Right cardiac atrium (tissue), 5 donors: ENCODE measurements at regions not wholly inside any gene's neighbourhood (a gene's known extent, or its start where the extent isn't known, plus 50 kb on each side); places are given as distances from the start of the nearest gene placed in this dataset.
"Not testable (repeated sequence)": the region's sequence is repeated elsewhere in the genome, so short reads cannot be mapped to it uniquely, and the experiment has no call there.

Experiments used
- ATAC-seq, 2 donors: fragments of 200-7000 bp; cut with Tn5 transposase; one replicate each; pipeline versions ENCODE4 v1.8.0 to v1.9.1; 2020; ENCODE audit warnings: moderate library complexity in 2 of 2, mild to moderate bottlenecking in 1 of 2
- DNase-seq, 3 donors: peaks; one replicate each; pipeline ENCODE4 v3.0.0-alpha.2; 2020
- H3K27ac ChIP-seq: one replicate; pipeline ENCODE4 v1.5.1; 2013; ENCODE audit warnings: mild to moderate bottlenecking, low read length, control low read depth, moderate library complexity
- H3K27me3 ChIP-seq: one replicate; pipeline ENCODE4 v1.6.1; 2013; ENCODE audit not compliant: control insufficient read depth, insufficient read depth
- H3K4me1 ChIP-seq: one replicate; pipeline ENCODE4 v1.6.1; 2013; ENCODE audit warnings: low read length; ENCODE audit not compliant: control insufficient read depth, insufficient read depth
- H3K4me3 ChIP-seq: one replicate; pipeline ENCODE4 v1.5.1; 2013; ENCODE audit warnings: low read length, control low read depth
- H3K9me3 ChIP-seq: one replicate; pipeline ENCODE4 v1.6.1; 2013; ENCODE audit warnings: low read length; ENCODE audit not compliant: control insufficient read depth
- WGBS: extraction: QIAGEN DNeasy Blood & Tissue Kit; methylation state at CpG from one replicate; pipeline ENCODE4 v1.1.7; 2013; 5-methylcytosine and 5-hydroxymethylcytosine counted together
- intact Hi-C, 4 donors: fragments of 100-400 bp; cut with DNase I; formaldehyde crosslinking; loops; one replicate each; pipeline versions ENCODE4 v1.11.0 to v1.14.0; 2022 to 2023
- donor health status: healthy with polysubstance abuse.
- donor health status: DM: no; HTN: yes; CAD: no.
- donor health status: DM: no; HTN: no; CAD: no.
- donor health status: DM: no; HTN: yes; CAD: no; lungs with severe emphysema.
- donor health status: DM: yes; HTN: yes; CAD: no.

GRCh38 chr6:144435602-144436426 lies 150.7 kb downstream of the UTRN start:
- H3K27me3 ChIP-seq = no peaks in the 10 kb centered on the region
- H3K9me3 ChIP-seq = no peaks in the 10 kb centered on the region
- DNase-seq (peak in 1 of 3 donors; percentile 35), ATAC-seq (peak; percentile 41 to 77)
- no peak overlapping the region for H3K4me3 ChIP-seq
- WGBS = 71% methylated on average over 5 of the region's 5 CpGs
- H3K4me1 ChIP-seq = peaks cover 4% of the 10 kb centered on the region
- peak overlapping the region; percentile 23 for H3K27ac ChIP-seq
- intact Hi-C loops = no loop called here

- peaks cover 4% of the 10 kb centered on the region for H3K4me1 ChIP-seq
- H3K9me3 ChIP-seq = no peaks in the 10 kb centered on the region
- no peak overlapping the region for H3K4me3 ChIP-seq
- ATAC-seq (no peak), DNase-seq (no peak)
- intact Hi-C loops = no loop called here
- H3K27me3 ChIP-seq = no peaks in the 10 kb centered on the region
- WGBS = 97% methylated on average over 4 of the region's 4 CpGs
- no peak overlapping the region for H3K27ac ChIP-seq
Measured at GRCh38 chr6:144437105-144437504, 152.0 kb downstream of the UTRN start.

DNA sequence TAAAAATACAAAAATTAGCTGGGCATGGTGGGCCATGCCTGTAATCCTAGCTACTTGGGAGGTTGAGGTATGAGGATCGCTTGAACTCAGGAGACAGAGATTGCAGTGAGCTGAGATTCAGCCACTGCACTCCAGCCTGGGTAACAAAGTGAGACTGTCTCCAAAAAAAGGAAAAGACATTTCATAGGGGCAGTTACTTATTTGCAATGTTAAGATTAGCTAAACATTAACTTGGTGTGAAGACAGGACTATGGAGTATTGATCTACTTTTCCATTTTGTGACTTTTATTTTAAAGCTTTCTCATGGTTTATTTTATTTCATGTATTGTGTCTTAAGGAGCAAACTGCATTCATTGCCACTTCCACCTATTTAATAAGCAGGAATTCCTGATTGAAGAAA lies 153.0 kb downstream of the UTRN start:
- peaks cover 4% of the 10 kb centered on the region for H3K4me1 ChIP-seq
- no peaks in the 10 kb centered on the region for H3K27me3 ChIP-seq
- no peak overlapping the region for H3K4me3 ChIP-seq
- DNase-seq (no peak), ATAC-seq (no peak)
- no peaks in the 10 kb centered on the region for H3K9me3 ChIP-seq
- WGBS = 88% methylated on average over 1 of the region's 1 CpG
- intact Hi-C loops = no loop called here
- no peak overlapping the region for H3K27ac ChIP-seq

- DNase-seq (no peak), ATAC-seq (no peak)
- Histone ChIP-seq H3K4me3 (no peak overlapping the region), H3K27me3 (no peaks in the 10 kb centered on the region), H3K27ac (no peak overlapping the region), H3K4me1 (peaks cover 4% of the 10 kb centered on the region), H3K9me3 (no peaks in the 10 kb centered on the region)
- WGBS = 88% methylated on average over 4 of the region's 4 CpGs
- intact Hi-C loops = no loop called here
Measured at GRCh38 chr6:144439016-144439415, 153.9 kb downstream of the UTRN start.

- H3K27ac ChIP-seq, DNase-seq, H3K9me3 ChIP-seq, H3K4me3 ChIP-seq, ATAC-seq, H3K27me3 ChIP-seq, intact Hi-C loops, H3K4me1 ChIP-seq: not testable (repeated sequence)
- 99% methylated on average over 3 of the region's 3 CpGs for WGBS
Measured at GRCh38 chr6:144441801-144442200, 156.7 kb downstream of the UTRN start.

GRCh38 chr6:144443157-144443556 lies 158.0 kb downstream of the UTRN start:
- Histone ChIP-seq H3K9me3 (no peaks in the 10 kb centered on the region), H3K4me3 (no peak overlapping the region), H3K27me3 (no peaks in the 10 kb centered on the region), H3K27ac (no peak overlapping the region), H3K4me1 (no peaks in the 10 kb centered on the region)
- intact Hi-C loops = no loop called here
- WGBS = 90% methylated on average over 2 of the region's 2 CpGs
- DNase-seq = no peak
- ATAC-seq = no peak

DNA sequence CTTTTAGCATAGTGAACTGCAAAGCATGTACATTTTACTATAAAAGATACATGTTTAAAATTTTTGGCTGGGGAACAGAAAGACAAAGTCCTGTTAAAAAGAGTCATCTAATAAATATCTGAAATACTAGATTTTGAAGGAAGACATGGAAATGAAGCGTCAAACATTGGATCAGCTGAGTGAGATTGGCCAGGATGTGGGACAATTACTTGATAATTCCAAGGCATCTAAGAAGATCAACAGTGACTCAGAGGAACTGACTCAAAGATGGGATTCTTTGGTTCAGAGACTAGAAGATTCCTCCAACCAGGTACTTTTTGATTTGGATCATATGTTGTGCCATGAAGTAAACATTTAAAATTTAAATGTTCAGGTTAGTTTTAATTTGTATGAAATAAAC lies 162.3 kb downstream of the UTRN start:
- Histone ChIP-seq H3K4me1 (no peaks in the 10 kb centered on the region), H3K27me3 (no peaks in the 10 kb centered on the region), H3K27ac (no peak overlapping the region), H3K4me3 (no peak overlapping the region), H3K9me3 (no peaks in the 10 kb centered on the region)
- no peak for ATAC-seq
- WGBS = 81% methylated on average over 1 of the region's 1 CpG
- intact Hi-C loops = no loop called here
- no peak for DNase-seq

GRCh38 chr6:144449218-144449617 lies 164.1 kb downstream of the UTRN start:
- no peak for DNase-seq
- intact Hi-C loops = no loop called here
- 96% methylated on average over 7 of the region's 7 CpGs for WGBS
- no peak for ATAC-seq
- H3K4me3 ChIP-seq = no peak overlapping the region
- H3K4me1 ChIP-seq = no peaks in the 10 kb centered on the region
- no peaks in the 10 kb centered on the region for H3K27me3 ChIP-seq
- H3K27ac ChIP-seq = no peak overlapping the region
- H3K9me3 ChIP-seq = no peaks in the 10 kb centered on the region

DNA sequence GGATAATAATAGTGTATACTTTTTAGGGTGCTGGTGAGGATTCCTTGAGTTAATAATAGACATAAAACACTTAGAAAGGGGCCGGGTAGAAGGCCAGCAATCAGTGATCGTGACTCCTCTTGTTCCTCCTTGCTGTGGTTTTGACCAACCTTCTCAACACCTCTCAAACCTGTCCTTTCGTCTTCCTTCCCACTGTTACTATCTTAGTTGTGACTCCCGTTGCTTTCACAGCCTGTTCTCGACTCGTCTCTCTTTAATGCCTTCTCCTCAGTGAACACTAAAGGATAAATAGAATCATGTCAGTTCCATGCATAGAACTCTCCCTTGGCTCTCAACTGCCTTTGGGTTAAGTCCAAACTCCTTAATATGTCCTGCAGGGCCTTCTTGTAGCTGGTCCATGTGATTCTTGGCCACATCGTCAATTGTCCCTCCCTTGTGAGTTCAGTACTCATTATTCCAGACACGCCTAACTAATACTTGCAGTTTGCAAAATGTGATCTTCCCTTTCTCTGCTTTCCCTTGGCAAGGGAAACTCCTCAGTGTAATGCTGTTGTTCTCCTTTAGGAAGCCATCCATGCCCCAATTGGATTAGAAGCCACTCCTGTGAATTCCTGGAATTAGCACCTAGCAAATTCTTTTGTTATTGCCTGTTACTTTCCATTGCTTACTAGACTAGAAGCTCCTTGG lies 164.9 kb downstream of the UTRN start:
- no peaks in the 10 kb centered on the region for H3K9me3 ChIP-seq
- no peaks in the 10 kb centered on the region for H3K4me1 ChIP-seq
- no peak overlapping the region for H3K4me3 ChIP-seq
- peak overlapping the region; percentile 17 for H3K27ac ChIP-seq
- peak; percentile 86 to 94 for ATAC-seq
- H3K27me3 ChIP-seq = no peaks in the 10 kb centered on the region
- peak in 1 of 3 donors; percentile 42 for DNase-seq
- intact Hi-C loops = no loop called here
- 54% methylated on average over 8 of the region's 8 CpGs for WGBS

DNA sequence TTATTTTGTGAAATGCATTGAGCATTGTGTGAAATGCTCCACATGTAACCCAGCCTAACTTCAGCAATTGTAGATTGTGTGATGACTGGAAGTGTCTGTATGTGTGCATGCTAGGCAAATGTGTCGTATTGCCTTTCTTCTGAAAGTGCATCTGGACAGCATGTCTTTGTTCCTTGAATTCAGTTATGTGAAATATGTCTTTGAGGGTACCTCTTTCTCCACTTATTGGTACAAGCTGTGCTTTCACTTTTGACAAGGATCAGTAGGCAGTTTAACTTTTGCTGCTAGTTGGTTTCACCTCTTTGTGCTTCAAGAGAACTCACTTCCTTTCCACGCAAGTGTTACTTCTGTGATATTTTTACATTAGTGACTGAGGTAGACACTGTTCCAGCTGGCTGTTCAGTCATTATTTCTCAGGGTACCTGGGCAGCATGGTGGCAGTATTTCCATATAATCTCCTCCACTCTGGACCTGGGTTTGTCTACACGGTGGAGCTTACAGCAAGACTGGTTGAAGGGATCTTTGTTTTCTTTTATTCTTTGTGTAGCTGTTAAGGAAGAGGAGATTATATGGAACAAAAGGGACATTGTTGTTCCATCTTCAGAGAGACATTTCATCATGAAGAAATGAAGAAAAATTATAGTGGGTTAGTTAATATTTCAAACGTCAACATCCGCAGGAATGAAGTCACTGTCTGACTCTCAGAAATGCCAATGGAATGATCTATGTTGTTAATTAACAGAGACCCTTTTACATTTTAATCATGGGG lies 175.4 kb downstream of the UTRN start:
- Histone ChIP-seq H3K27ac (no peak overlapping the region), H3K4me1 (no peaks in the 10 kb centered on the region), H3K27me3 (no peaks in the 10 kb centered on the region), H3K4me3 (no peak overlapping the region), H3K9me3 (no peaks in the 10 kb centered on the region)
- intact Hi-C loops = no loop called here
- DNase-seq (no peak), ATAC-seq (no peak)
- WGBS = 74% methylated on average over 5 of the region's 5 CpGs

GRCh38 chr6:144462058-144462457 lies 176.9 kb downstream of the UTRN start:
- Histone ChIP-seq H3K27me3 (no peaks in the 10 kb centered on the region), H3K4me1 (no peaks in the 10 kb centered on the region), H3K9me3 (no peaks in the 10 kb centered on the region), H3K27ac (no peak overlapping the region), H3K4me3 (no peak overlapping the region)
- WGBS = 98% methylated on average over 3 of the region's 3 CpGs
- intact Hi-C loops = no loop called here
- DNase-seq (no peak), ATAC-seq (no peak)
